ENCODE measurements at regions not wholly inside any gene's neighbourhood (a gene's known extent, or its start where the extent isn't known, plus 50 kb on each side); places are given as distances from the start of the nearest gene placed in this dataset.
"Not testable (repeated sequence)": the region's sequence is repeated elsewhere in the genome, so short reads cannot be mapped to it uniquely, and the experiment has no call there.

GRCh38 chr12:25394025-25394424 is 143.3 kb upstream of the KRAS start:
- DNase-seq (ENCODE audit: low read depth, low spot score) (no peak), FAIRE-seq (no peak)
- ChIA-PET POLR2A (no interaction called here), CTCF (no interaction called here)
- H3K4me1 ChIP-seq (ENCODE audit: control insufficient read depth, extremely low read depth, insufficient read depth, low read length) = no peaks in the 10 kb centered on the region
- H2AFZ ChIP-seq (ENCODE audit: low read depth, low read length) = no peak overlapping the region
- H3K4me2 ChIP-seq (ENCODE audit: insufficient read depth, low read length) = no peak overlapping the region
- H3K27ac ChIP-seq (ENCODE audit: insufficient read depth, low read depth, low read length) = no peak overlapping the region
- H3K9me1 ChIP-seq (replicated peaks; ENCODE audit: control insufficient read depth, extremely low read depth, insufficient read depth, low read length) = no peaks in the 10 kb centered on the region
- H3K9me3 ChIP-seq (replicated peaks; ENCODE audit: control insufficient read depth, insufficient read depth, low read length) = no peaks in the 10 kb centered on the region
- intact Hi-C loops (cut with micrococcal nuclease) = no loop called here
- no peaks in the 10 kb centered on the region for H3K36me3 ChIP-seq (ENCODE audit: control insufficient read depth in 2 of 2, extremely low read depth in 1 of 2, insufficient read depth in 2 of 2, low read length in 2 of 2)
- no peaks in the 10 kb centered on the region for H4K20me1 ChIP-seq (replicated peaks; ENCODE audit: control insufficient read depth, extremely low read depth, insufficient read depth, low read length)
- BruUV-seq (replicated peaks) = no TSS peak
- H3K9ac ChIP-seq (replicated peaks; ENCODE audit: extremely low read depth, insufficient read depth, low read length) = no peak overlapping the region
- no peak overlapping the region for H3K4me3 ChIP-seq (replicated peaks in 1 of 3; ENCODE audit: insufficient read depth in 1 of 3, low read depth in 1 of 3, low read length in 3 of 3)
- dilution Hi-C loops (cut with MboI; ENCODE audit: extremely low pct_ligation_motif_present, low sequenced_read_pairs) = no loop called here
- H3K79me2 ChIP-seq (ENCODE audit: control insufficient read depth, insufficient read depth, low read length) = no peaks in the 10 kb centered on the region
- peaks cover 0 to 7% of the 10 kb centered on the region in 2 experiments for H3K27me3 ChIP-seq (ENCODE audit: control insufficient read depth in 2 of 2, insufficient read depth in 2 of 2, low read length in 2 of 2)
- TF ChIP-seq MYC (IDR thresholded peaks at IDR 0.05; ENCODE audit: low read depth, low read length) = no peak
- no peak for TF ChIP-seq JUN (IDR thresholded peaks at IDR 0.05; ENCODE audit: borderline replicate concordance, insufficient read depth, insufficient read length, low read depth)
- no peak for TF ChIP-seq POLR2A (IDR thresholded peaks at IDR 0.05; ENCODE audit: low read depth, low read length)
- no peak for TF ChIP-seq EZH2 (IDR thresholded peaks at IDR 0.05; ENCODE audit: borderline replicate concordance, low read depth, low read length, severe bottlenecking)

- DNase-seq (ENCODE audit: low read depth, low spot score); CTCF ChIA-PET; H3K27ac ChIP-seq (ENCODE audit: insufficient read depth, low read depth, low read length); dilution Hi-C loops (cut with MboI; ENCODE audit: extremely low pct_ligation_motif_present, low sequenced_read_pairs); H3K4me3 ChIP-seq (replicated peaks in 1 of 3; ENCODE audit: insufficient read depth in 1 of 3, low read depth in 1 of 3, low read length in 3 of 3); H3K4me1 ChIP-seq (ENCODE audit: control insufficient read depth, extremely low read depth, insufficient read depth, low read length); H3K9me3 ChIP-seq (replicated peaks; ENCODE audit: control insufficient read depth, insufficient read depth, low read length); H3K9me1 ChIP-seq (replicated peaks; ENCODE audit: control insufficient read depth, extremely low read depth, insufficient read depth, low read length); H4K20me1 ChIP-seq (replicated peaks; ENCODE audit: control insufficient read depth, extremely low read depth, insufficient read depth, low read length); FAIRE-seq; H2AFZ ChIP-seq (ENCODE audit: low read depth, low read length); H3K36me3 ChIP-seq (ENCODE audit: control insufficient read depth in 2 of 2, extremely low read depth in 1 of 2, insufficient read depth in 2 of 2, low read length in 2 of 2); H3K79me2 ChIP-seq (ENCODE audit: control insufficient read depth, insufficient read depth, low read length); H3K27me3 ChIP-seq (ENCODE audit: control insufficient read depth in 2 of 2, insufficient read depth in 2 of 2, low read length in 2 of 2); BruUV-seq (replicated peaks); POLR2A ChIA-PET; H3K9ac ChIP-seq (replicated peaks; ENCODE audit: extremely low read depth, insufficient read depth, low read length); intact Hi-C loops (cut with micrococcal nuclease); H3K4me2 ChIP-seq (ENCODE audit: insufficient read depth, low read length): not testable (repeated sequence)
Measured at GRCh38 chr12:25391346-25391745, 140.6 kb upstream of the KRAS start.

Data from endothelial cell of umbilical vein (primary cell).